Dendritic cell treated with granulocyte-macrophage colony-stimulating factor and Interleukin-4, amounts not matched to agents 40 ng/mL and 50 ng/mL, for 4 days (primary cell): ENCODE measurements at regions not wholly inside any gene's neighbourhood (a gene's known extent, or its start where the extent isn't known, plus 50 kb on each side); places are given as distances from the start of the nearest gene placed in this dataset.

Experiments
- H3K27ac Mint-ChIP-seq: one replicate; pipeline ENCODE4 v1.8.0; 2022; ENCODE audit warnings: mild to moderate bottlenecking, mixed read lengths
- H3K27me3 Mint-ChIP-seq: one replicate; pipeline ENCODE4 v1.8.0; 2022; ENCODE audit warnings: mild to moderate bottlenecking, mixed read lengths
- H3K36me3 Mint-ChIP-seq: one replicate; pipeline ENCODE4 v1.8.0; 2022; ENCODE audit warnings: low read depth, mixed read lengths
- H3K4me1 Mint-ChIP-seq: one replicate; pipeline ENCODE4 v1.8.0; 2022; ENCODE audit warnings: low read depth, mixed read lengths
- H3K4me3 Mint-ChIP-seq: one replicate; pipeline ENCODE4 v1.8.0; 2022; ENCODE audit warnings: mild to moderate bottlenecking, moderate library complexity, mixed read lengths
- H3K9me3 Mint-ChIP-seq: one replicate; pipeline ENCODE4 v1.8.0; 2022; ENCODE audit warnings: mixed read lengths
- intact Hi-C: fragments of 100-400 bp; cut with micrococcal nuclease; formaldehyde crosslinking; loops from one replicate; pipeline ENCODE4 v1.15.0; 2022

GRCh38 chr7:15889507-15889906, 203.0 kb upstream of the MEOX2 start:
- Mint-ChIP-seq H3K27me3 (no peaks in the 10 kb centered on the region), H3K27ac (no peak overlapping the region), H3K4me3 (no peak overlapping the region), H3K4me1 (peaks cover 13% of the 10 kb centered on the region), H3K9me3 (peaks cover 5% of the 10 kb centered on the region), H3K36me3 (no peaks in the 10 kb centered on the region)
- intact Hi-C loops = no loop called here

- no peak overlapping the region for H3K27ac Mint-ChIP-seq
- no peaks in the 10 kb centered on the region for H3K9me3 Mint-ChIP-seq
- no peak overlapping the region for H3K4me3 Mint-ChIP-seq
- no peaks in the 10 kb centered on the region for H3K27me3 Mint-ChIP-seq
- intact Hi-C loops = no loop called here
- H3K4me1 Mint-ChIP-seq = peaks cover 13% of the 10 kb centered on the region
- H3K36me3 Mint-ChIP-seq = no peaks in the 10 kb centered on the region
These were observed 201.6 kb upstream of the MEOX2 start for GRCh38 chr7:15888090-15888489.

DNA sequence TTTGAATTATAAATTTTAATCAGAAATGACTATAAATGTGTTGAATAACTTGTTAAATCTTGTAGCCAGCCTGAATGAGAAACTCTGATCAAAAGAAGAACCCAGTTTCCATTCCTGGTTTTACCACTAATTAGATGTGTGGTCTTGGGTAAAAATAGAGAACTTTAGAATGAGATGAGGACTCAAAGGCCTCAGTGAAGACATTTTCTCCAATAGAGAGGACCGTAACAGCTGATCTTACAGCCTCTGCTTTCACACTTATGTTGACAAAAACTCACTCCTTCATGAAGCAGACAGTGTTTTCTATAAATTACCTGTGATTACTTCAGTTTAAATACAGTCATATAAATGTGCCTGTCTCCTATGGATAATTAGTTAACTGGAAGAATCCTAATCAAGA, 200.1 kb upstream of the MEOX2 start:
- Mint-ChIP-seq H3K4me1 (peaks cover 9% of the 10 kb centered on the region), H3K27me3 (no peaks in the 10 kb centered on the region), H3K27ac (no peak overlapping the region), H3K9me3 (no peaks in the 10 kb centered on the region), H3K4me3 (no peak overlapping the region), H3K36me3 (no peaks in the 10 kb centered on the region)
- intact Hi-C loops = no loop called here

DNA sequence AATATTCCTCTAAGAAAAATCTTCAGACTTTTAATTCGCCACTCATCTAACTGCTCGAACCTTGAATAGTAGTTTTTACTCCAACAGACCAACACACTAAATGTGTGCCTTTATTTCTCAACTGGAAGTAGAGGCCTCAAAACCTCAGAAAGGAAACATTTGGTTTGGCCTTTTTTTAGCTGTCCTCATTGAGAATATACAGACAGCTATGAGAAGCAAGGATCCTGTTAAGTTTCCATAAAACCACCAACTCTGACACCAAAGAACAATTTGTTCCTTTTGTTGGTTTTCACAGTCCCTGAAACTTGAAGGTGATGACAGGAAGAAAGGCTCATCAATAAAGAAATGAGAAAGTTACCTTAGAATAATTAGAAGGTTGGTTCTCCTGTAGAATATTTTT, 199.2 kb upstream of the MEOX2 start:
- H3K4me1 Mint-ChIP-seq = peaks cover 7% of the 10 kb centered on the region
- no peak overlapping the region for H3K27ac Mint-ChIP-seq
- no peaks in the 10 kb centered on the region for H3K9me3 Mint-ChIP-seq
- H3K36me3 Mint-ChIP-seq = no peaks in the 10 kb centered on the region
- no peaks in the 10 kb centered on the region for H3K27me3 Mint-ChIP-seq
- H3K4me3 Mint-ChIP-seq = no peak overlapping the region
- intact Hi-C loops = no loop called here

DNA sequence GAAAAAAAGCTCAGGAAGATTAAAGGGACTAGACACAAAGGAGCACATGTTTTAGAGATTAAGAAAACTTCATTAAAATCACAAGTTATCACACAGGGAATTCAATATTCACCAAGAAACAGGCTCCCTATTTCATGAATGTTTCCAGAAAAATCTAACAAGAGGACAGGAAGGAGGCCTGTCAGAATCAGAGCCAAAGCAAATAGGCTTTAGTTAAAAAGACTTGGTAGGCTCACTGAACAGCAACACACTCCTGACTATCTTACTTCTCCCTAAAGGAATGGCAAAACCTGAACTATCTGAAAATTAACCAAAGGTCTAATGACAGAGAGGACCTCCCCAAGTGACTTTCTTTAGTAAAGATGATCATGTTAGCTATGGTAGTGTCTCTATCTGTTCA, 188.3 kb upstream of the MEOX2 start:
- H3K36me3 Mint-ChIP-seq = no peaks in the 10 kb centered on the region
- intact Hi-C loops = no loop called here
- no peak overlapping the region for H3K27ac Mint-ChIP-seq
- H3K27me3 Mint-ChIP-seq = no peaks in the 10 kb centered on the region
- H3K4me3 Mint-ChIP-seq = no peak overlapping the region
- H3K9me3 Mint-ChIP-seq = peaks cover 13% of the 10 kb centered on the region
- H3K4me1 Mint-ChIP-seq = no peaks in the 10 kb centered on the region

- H3K4me3 Mint-ChIP-seq = no peak overlapping the region
- no peaks in the 10 kb centered on the region for H3K36me3 Mint-ChIP-seq
- no peak overlapping the region for H3K27ac Mint-ChIP-seq
- H3K9me3 Mint-ChIP-seq = no peaks in the 10 kb centered on the region
- H3K4me1 Mint-ChIP-seq = no peaks in the 10 kb centered on the region
- H3K27me3 Mint-ChIP-seq = no peaks in the 10 kb centered on the region
- intact Hi-C loops = no loop called here
These were observed 183.9 kb upstream of the MEOX2 start for GRCh38 chr7:15870347-15870746.

GRCh38 chr7:15867441-15867840, 181.0 kb upstream of the MEOX2 start:
- intact Hi-C loops = no loop called here
- Mint-ChIP-seq H3K27ac (no peak overlapping the region), H3K36me3 (no peaks in the 10 kb centered on the region), H3K27me3 (no peaks in the 10 kb centered on the region), H3K4me3 (no peak overlapping the region), H3K4me1 (no peaks in the 10 kb centered on the region), H3K9me3 (no peaks in the 10 kb centered on the region)

DNA sequence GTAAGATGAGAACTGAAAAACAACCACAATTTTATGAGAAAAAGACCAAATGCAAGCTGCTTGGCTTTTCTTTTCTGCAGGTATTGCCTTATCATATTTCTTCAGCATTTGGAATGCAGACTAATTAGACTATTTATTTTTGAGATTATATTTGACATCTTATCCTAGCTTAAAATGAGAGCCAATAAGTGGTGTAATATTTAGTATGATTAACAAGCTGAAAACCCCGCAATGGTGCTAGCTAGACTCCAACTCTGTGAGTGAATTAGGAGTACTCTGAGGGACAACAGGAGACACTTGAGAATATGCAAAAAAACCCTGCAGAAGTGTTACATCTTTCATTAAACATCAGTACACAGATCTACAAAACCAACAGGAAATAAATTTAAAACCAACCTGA, 180.3 kb upstream of the MEOX2 start:
- Mint-ChIP-seq H3K27me3 (no peaks in the 10 kb centered on the region), H3K9me3 (no peaks in the 10 kb centered on the region), H3K36me3 (no peaks in the 10 kb centered on the region), H3K27ac (no peak overlapping the region), H3K4me1 (no peaks in the 10 kb centered on the region), H3K4me3 (no peak overlapping the region)
- intact Hi-C loops = no loop called here

DNA sequence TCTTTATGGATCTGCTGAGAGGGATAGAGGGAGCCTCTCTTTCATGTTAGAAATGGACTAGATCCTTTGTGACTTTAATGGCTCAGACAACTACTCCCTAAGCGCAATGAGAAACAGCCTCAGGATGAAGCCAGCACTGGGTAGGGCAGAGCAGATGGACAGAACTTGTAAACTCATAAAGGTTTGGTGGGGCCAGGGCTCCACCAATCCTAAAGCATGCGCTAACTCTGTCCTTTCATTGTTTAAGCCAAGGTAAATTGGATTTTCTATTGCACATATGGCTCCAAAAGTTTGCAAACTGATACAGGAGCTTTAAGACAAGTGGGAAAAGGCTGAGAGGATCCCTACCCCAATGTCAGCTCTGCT, 178.1 kb upstream of the MEOX2 start:
- intact Hi-C loops = no loop called here
- H3K27ac Mint-ChIP-seq = no peak overlapping the region
- peaks cover under 1% of the 10 kb centered on the region for H3K9me3 Mint-ChIP-seq

GRCh38 chr7:15863951-15864625, 177.6 kb upstream of the MEOX2 start:
- no peak overlapping the region for H3K4me3 Mint-ChIP-seq
- no peaks in the 10 kb centered on the region for H3K27me3 Mint-ChIP-seq
- H3K27ac Mint-ChIP-seq = no peak overlapping the region
- no peaks in the 10 kb centered on the region for H3K36me3 Mint-ChIP-seq
- H3K9me3 Mint-ChIP-seq = peaks cover 5% of the 10 kb centered on the region
- intact Hi-C loops = no loop called here
- no peaks in the 10 kb centered on the region for H3K4me1 Mint-ChIP-seq

More for the DNA sequence above, 178.1 kb upstream of the MEOX2 start:
- no peaks in the 10 kb centered on the region for H3K36me3 Mint-ChIP-seq
- H3K4me3 Mint-ChIP-seq = no peak overlapping the region
- no peaks in the 10 kb centered on the region for H3K4me1 Mint-ChIP-seq
- H3K27me3 Mint-ChIP-seq = no peaks in the 10 kb centered on the region

- Mint-ChIP-seq H3K36me3 (no peaks in the 10 kb centered on the region), H3K9me3 (peaks cover 13% of the 10 kb centered on the region), H3K4me3 (no peak overlapping the region), H3K27me3 (no peaks in the 10 kb centered on the region), H3K27ac (no peak overlapping the region), H3K4me1 (no peaks in the 10 kb centered on the region)
- intact Hi-C loops = no loop called here
These were observed 176.3 kb upstream of the MEOX2 start for GRCh38 chr7:15862781-15863165.

DNA sequence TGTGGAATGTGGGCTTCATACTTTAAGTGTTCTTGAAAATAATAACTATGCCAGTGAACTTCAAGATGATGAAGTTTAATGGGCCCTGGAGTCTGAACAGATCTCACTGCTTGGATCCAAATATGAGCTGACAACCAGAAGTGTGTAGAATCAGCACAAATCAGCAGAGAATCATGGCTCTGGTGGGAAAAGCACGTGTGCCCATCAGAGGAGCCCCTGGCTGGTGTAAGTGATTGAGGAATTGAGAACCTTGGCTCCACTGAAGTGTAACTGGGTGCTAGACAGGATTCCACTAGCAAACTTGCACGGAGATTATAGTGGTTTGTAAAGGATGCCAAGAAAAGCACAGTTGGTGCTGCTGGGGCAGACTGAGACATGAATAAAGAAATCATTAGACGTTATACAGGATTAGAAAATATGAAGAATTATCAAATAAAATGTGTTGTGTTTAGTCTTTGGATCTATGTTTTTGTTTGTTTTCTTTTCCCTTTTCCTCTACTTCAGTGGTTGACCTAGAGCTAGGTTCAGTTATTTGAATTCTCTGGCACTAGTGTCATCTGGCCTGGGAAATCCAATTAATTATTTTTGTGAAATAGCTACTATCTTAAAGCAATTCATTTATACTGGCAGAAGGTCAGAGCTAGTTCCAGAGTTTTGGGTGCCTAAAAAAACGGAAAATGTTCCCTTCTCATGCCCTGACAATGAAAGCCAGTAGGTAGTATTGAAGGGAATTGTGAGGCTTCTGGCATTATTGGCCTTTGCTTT, 175.7 kb upstream of the MEOX2 start:
- H3K36me3 Mint-ChIP-seq = no peaks in the 10 kb centered on the region
- no peaks in the 10 kb centered on the region for H3K27me3 Mint-ChIP-seq
- H3K4me1 Mint-ChIP-seq = no peaks in the 10 kb centered on the region
- peaks cover 18% of the 10 kb centered on the region for H3K9me3 Mint-ChIP-seq
- intact Hi-C loops = no loop called here
- H3K4me3 Mint-ChIP-seq = no peak overlapping the region
- no peak overlapping the region for H3K27ac Mint-ChIP-seq

- no peaks in the 10 kb centered on the region for H3K4me1 Mint-ChIP-seq
- no peak overlapping the region for H3K27ac Mint-ChIP-seq
- intact Hi-C loops = no loop called here
- no peaks in the 10 kb centered on the region for H3K27me3 Mint-ChIP-seq
- no peak overlapping the region for H3K4me3 Mint-ChIP-seq
- peaks cover 19% of the 10 kb centered on the region for H3K9me3 Mint-ChIP-seq
- H3K36me3 Mint-ChIP-seq = no peaks in the 10 kb centered on the region
These were observed 173.9 kb upstream of the MEOX2 start for GRCh38 chr7:15860264-15860949.

- H3K36me3 Mint-ChIP-seq = no peaks in the 10 kb centered on the region
- no peaks in the 10 kb centered on the region for H3K27me3 Mint-ChIP-seq
- H3K4me3 Mint-ChIP-seq = no peak overlapping the region
- H3K4me1 Mint-ChIP-seq = no peaks in the 10 kb centered on the region
- intact Hi-C loops = no loop called here
- H3K27ac Mint-ChIP-seq = no peak overlapping the region
- peaks cover 19% of the 10 kb centered on the region for H3K9me3 Mint-ChIP-seq
These were observed 170.5 kb upstream of the MEOX2 start for GRCh38 chr7:15857026-15857425.
